ENCODE measurements at regions not wholly inside any gene's neighbourhood (a gene's known extent, or its start where the extent isn't known, plus 50 kb on each side); places are given as distances from the start of the nearest gene placed in this dataset.

DNA sequence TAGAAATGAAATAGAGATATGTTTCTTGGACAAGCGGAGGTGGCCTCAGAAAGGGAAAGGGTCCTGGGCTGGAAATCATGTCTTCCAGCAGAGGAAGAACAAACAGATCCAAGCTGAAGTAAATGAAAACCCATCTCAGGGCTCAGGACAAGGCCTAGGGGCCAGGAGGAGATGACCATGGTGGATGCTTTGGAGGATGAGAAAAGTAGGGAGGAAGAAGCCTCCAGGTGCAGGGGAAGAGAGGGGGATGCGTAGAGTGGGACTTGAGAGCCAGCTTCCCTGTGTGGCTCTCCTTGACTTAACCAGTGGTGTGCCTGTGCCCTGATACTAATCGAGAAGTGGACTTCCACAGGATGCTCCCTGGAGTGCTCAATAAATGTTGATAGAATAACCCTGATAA, 203.2 kb downstream of the FAM43A start:
- TF ChIP-seq, protein P1, sequence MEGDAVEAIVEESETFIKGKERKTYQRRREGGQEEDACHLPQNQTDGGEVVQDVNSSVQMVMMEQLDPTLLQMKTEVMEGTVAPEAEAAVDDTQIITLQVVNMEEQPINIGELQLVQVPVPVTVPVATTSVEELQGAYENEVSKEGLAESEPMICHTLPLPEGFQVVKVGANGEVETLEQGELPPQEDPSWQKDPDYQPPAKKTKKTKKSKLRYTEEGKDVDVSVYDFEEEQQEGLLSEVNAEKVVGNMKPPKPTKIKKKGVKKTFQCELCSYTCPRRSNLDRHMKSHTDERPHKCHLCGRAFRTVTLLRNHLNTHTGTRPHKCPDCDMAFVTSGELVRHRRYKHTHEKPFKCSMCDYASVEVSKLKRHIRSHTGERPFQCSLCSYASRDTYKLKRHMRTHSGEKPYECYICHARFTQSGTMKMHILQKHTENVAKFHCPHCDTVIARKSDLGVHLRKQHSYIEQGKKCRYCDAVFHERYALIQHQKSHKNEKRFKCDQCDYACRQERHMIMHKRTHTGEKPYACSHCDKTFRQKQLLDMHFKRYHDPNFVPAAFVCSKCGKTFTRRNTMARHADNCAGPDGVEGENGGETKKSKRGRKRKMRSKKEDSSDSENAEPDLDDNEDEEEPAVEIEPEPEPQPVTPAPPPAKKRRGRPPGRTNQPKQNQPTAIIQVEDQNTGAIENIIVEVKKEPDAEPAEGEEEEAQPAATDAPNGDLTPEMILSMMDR (IDR thresholded peaks at IDR 0.05; ENCODE audit: low read depth, low read length, poor library complexity, severe bottlenecking) = no peak
- no peak for TF ChIP-seq EZH2phosphoT487 (IDR thresholded peaks at IDR 0.05; ENCODE audit: borderline replicate concordance, low read length)

All from DOHH2 (cell line).